GM12878 (cell line): ENCODE measurements at regions not wholly inside any gene's neighbourhood (a gene's known extent, or its start where the extent isn't known, plus 50 kb on each side); places are given as distances from the start of the nearest gene placed in this dataset.

ENCODE experiments used
- ATAC-seq: fragments of 200-7000 bp; cut with Tn5 transposase; 3 replicates; pipeline ENCODE4 v1.9.1; 2020; ENCODE audit warnings: mild to moderate bottlenecking, moderate library complexity
- BruUV-seq: library from RNA; stranded (reverse); fragments of 400-500 nt; replicated peaks from 2 replicates; lab custom pipeline; 2021; lab: Mats Ljungman, UMichigan
- CTCF ChIA-PET: fragments of 300-600 bp; sonication (Branson Sonifier 250); formaldehyde crosslinking; extraction: SDS; loops from one replicate; lab custom pipeline; 2021; ENCODE audit warnings: inconsistent platforms; lab: Yijun Ruan, JAX
- POLR2A ChIA-PET: fragments of 350-600 bp; formaldehyde crosslinking; extraction: SDS; loops from one replicate; lab custom pipeline; 2021; ENCODE audit warnings: inconsistent platforms; lab: Charles Lee
- RAD21 ChIA-PET: fragments of 300-600 bp; sonication (Branson Sonifier 250); formaldehyde crosslinking; loops from one replicate; lab custom pipeline; 2023; ENCODE audit warnings: antibody characterized with exemption; ENCODE audit not compliant: unreplicated experiment; lab: Charles Lee
- SMC1A ChIA-PET: fragments of 300-600 bp; sonication (Branson Sonifier 250); formaldehyde crosslinking; loops from one replicate; lab custom pipeline; 2023; ENCODE audit not compliant: unreplicated experiment, uncharacterized antibody; lab: Charles Lee
- DNase-seq: peaks from one replicate; pipeline ENCODE4 v3.0.0-alpha.2; 2011; ENCODE audit warnings: low read depth, low spot score
- FAIRE-seq: peaks from 3 replicates; lab custom pipeline; 2011; peaks lifted over from hg19 to GRCh38; lab: Jason Lieb, UNC
- H2AFZ ChIP-seq: 2 replicates; pipeline ENCODE4 v1.6.0; 2011; ENCODE audit warnings: low read depth, low read length, control low read depth; ENCODE audit not compliant: control insufficient read depth
- H3K27ac ChIP-seq: 2 replicates; pipeline ENCODE4 v1.5.1; 2011; ENCODE audit warnings: control low read depth; ENCODE audit not compliant: control insufficient read depth, insufficient read depth
- H3K27me3 ChIP-seq, 2 experiments: replicated peaks in 1 of 2; 2 replicates each; pipeline versions ENCODE4 v1.6.0 to v1.6.1; 2011; ENCODE audit warnings: low read length in 1 of 2; ENCODE audit not compliant: control insufficient read depth in 2 of 2, insufficient read depth in 2 of 2
- H3K36me3 ChIP-seq, 2 experiments: 2 replicates each; pipeline ENCODE4 v1.5.1; 2011; ENCODE audit warnings: low read length in 1 of 2; ENCODE audit not compliant: control insufficient read depth in 2 of 2, insufficient read depth in 2 of 2
- H3K4me1 ChIP-seq: 2 replicates; pipeline ENCODE4 v1.6.1; 2011; ENCODE audit warnings: mild to moderate bottlenecking, low read length, moderate library complexity, mixed read lengths; ENCODE audit not compliant: control insufficient read depth, insufficient read depth
- H3K4me2 ChIP-seq: 2 replicates; pipeline ENCODE4 v1.6.0; 2011; ENCODE audit warnings: control low read depth; ENCODE audit not compliant: control insufficient read depth, insufficient read depth
- H3K4me3 ChIP-seq: fragments of 200-600 bp; sonication (generic); 2 replicates; pipeline ENCODE4 v1.5.1; 2016
- H3K79me2 ChIP-seq: 2 replicates; pipeline ENCODE4 v1.6.0; 2011; ENCODE audit warnings: low read length; ENCODE audit not compliant: control insufficient read depth, insufficient read depth
- H3K9ac ChIP-seq: 2 replicates; pipeline ENCODE4 v1.8.0; 2011; ENCODE audit warnings: low read length, control low read depth, mixed read lengths; ENCODE audit not compliant: control insufficient read depth, insufficient read depth
- H3K9me3 ChIP-seq: replicated peaks from 3 replicates; pipeline ENCODE4 v1.5.1; 2011; ENCODE audit warnings: mild to moderate bottlenecking, low read length; ENCODE audit not compliant: control insufficient read depth, insufficient read depth
- H4K20me1 ChIP-seq: 2 replicates; pipeline ENCODE4 v1.6.0; 2011; ENCODE audit not compliant: control insufficient read depth, insufficient read depth
- BCLAF1 ChIP-seq: fragments of 450-650 bp; IDR thresholded peaks from 2 replicates; pipeline ENCODE4 v1.6.1; 2017; ENCODE audit warnings: antibody characterized with exemption, mild to moderate bottlenecking, moderate library complexity
- FOXK2 ChIP-seq: fragments of 450-650 bp; IDR thresholded peaks from 2 replicates; pipeline ENCODE4 v1.6.1; 2017; ENCODE audit warnings: mild to moderate bottlenecking, moderate library complexity
- NKRF ChIP-seq: fragments of 450-650 bp; conservative IDR thresholded peaks from 2 replicates; pipeline ENCODE4 v1.6.1; 2017; ENCODE audit warnings: mild to moderate bottlenecking, moderate library complexity
- NR2F1 ChIP-seq: fragments of 450-650 bp; conservative IDR thresholded peaks from 2 replicates; pipeline ENCODE4 v1.6.1; 2017; ENCODE audit warnings: mild to moderate bottlenecking
- PKNOX1 ChIP-seq: fragments of 450-650 bp; IDR thresholded peaks from 2 replicates; pipeline ENCODE4 v1.6.1; 2016; ENCODE audit warnings: mild to moderate bottlenecking
- RBBP5 ChIP-seq: fragments of 200-600 bp; sonication (generic); conservative IDR thresholded peaks from 2 replicates; pipeline ENCODE4 v1.6.1; 2016
- RUNX3 ChIP-seq: IDR thresholded peaks from 2 replicates; pipeline ENCODE4 v1.6.1; 2012; ENCODE audit warnings: low read length, inconsistent platforms
- SIN3A ChIP-seq: IDR thresholded peaks from 2 replicates; pipeline ENCODE4 v1.6.1; 2012; ENCODE audit warnings: low read depth, low read length, improper control_type of control experiment
- SMARCA5 ChIP-seq: fragments of 450-650 bp; IDR thresholded peaks from 2 replicates; pipeline ENCODE4 v1.6.1; 2017; ENCODE audit warnings: mild to moderate bottlenecking
- STAT1 ChIP-seq: fragments of 450-650 bp; conservative IDR thresholded peaks from 2 replicates; pipeline ENCODE4 v1.6.1; 2014; ENCODE audit warnings: antibody characterized with exemption, mild to moderate bottlenecking
- TAF1 ChIP-seq: IDR thresholded peaks from 2 replicates; pipeline ENCODE4 v1.6.1; 2011; ENCODE audit warnings: mild to moderate bottlenecking, low read depth, low read length, borderline replicate concordance
- WRNIP1 ChIP-seq: IDR thresholded peaks from 2 replicates; pipeline ENCODE4 v1.6.1; 2011; ENCODE audit warnings: low read depth, low read length, improper control_type of control experiment, borderline replicate concordance
- WGBS: methylation state at CpG from one replicate; pipeline ENCODE4 v1.1.6; 2016; ENCODE audit warnings: low lambda C conversion rate; ENCODE audit not compliant: insufficient replicate concordance, insufficient coverage; ENCODE audit errors: missing lambda C conversion rate; 5-methylcytosine and 5-hydroxymethylcytosine counted together
- in situ Hi-C: fragments of 300-500 bp; cut with MboI; formaldehyde crosslinking; loops from 9 replicates; pipeline ENCODE4 v1.14.3; 2018; ENCODE audit warnings: mixed read lengths
- intact Hi-C: fragments of 100-400 bp; cut with micrococcal nuclease; formaldehyde crosslinking; loops from one replicate; pipeline ENCODE4 v1.14.2; 2022; ENCODE audit not compliant: unreplicated experiment

GRCh38 chr5:12488161-12488560, 583.9 kb upstream of the CTNND2 start:
- H3K27ac ChIP-seq, result no peak overlapping the region
- H3K4me3 ChIP-seq, result no peak overlapping the region
- TF ChIP-seq RBBP5, result no peak
- no peak for TF ChIP-seq SMARCA5
- TF ChIP-seq NR2F1, result no peak
- TF ChIP-seq FOXK2, result no peak
- no peak for TF ChIP-seq WRNIP1
- TF ChIP-seq TAF1, result no peak
- TF ChIP-seq STAT1, result no peak
- no peak for TF ChIP-seq NKRF
- no peak for TF ChIP-seq RUNX3
- no peak for TF ChIP-seq BCLAF1
- no peak for TF ChIP-seq SIN3A
- TF ChIP-seq PKNOX1, result no peak
- H3K9me3 ChIP-seq, result no peaks in the 10 kb centered on the region; the same call in 2 of the 3 replicates
- in situ Hi-C loops (no loop called here), intact Hi-C loops (no loop called here)
- FAIRE-seq (no peak), DNase-seq (no peak), ATAC-seq (no peak)
- 28% methylated on average over 3 of the region's 3 CpGs for WGBS
- H3K9ac ChIP-seq, result no peak overlapping the region
- no peak overlapping the region for H3K4me2 ChIP-seq
- ChIA-PET CTCF (interaction anchor here (1.0 kb wide), 1 partner anchor 8 kb away, joined by 4 read pairs; no protein-coding TSS in a partner anchor), RAD21 (no interaction called here), POLR2A (no interaction called here), SMC1A (no interaction called here)
- no TSS peak for BruUV-seq
- no peaks in the 10 kb centered on the region for H3K79me2 ChIP-seq
- H3K4me1 ChIP-seq, result no peaks in the 10 kb centered on the region
- H4K20me1 ChIP-seq, result no peaks in the 10 kb centered on the region
- no peaks in the 10 kb centered on the region for H3K36me3 ChIP-seq
- no peaks in the 10 kb centered on the region for H3K27me3 ChIP-seq
- H2AFZ ChIP-seq, result no peak overlapping the region
